GM18520 (cell line): ENCODE measurements at regions not wholly inside any gene's neighbourhood (a gene's known extent, or its start where the extent isn't known, plus 50 kb on each side); places are given as distances from the start of the nearest gene placed in this dataset.

Experiments used
- ATAC-seq: cut with Tn5 transposase; IDR thresholded peaks from one replicate; pipeline ENCODE4 v1.9.1; 2021; ENCODE audit not compliant: unreplicated experiment

DNA sequence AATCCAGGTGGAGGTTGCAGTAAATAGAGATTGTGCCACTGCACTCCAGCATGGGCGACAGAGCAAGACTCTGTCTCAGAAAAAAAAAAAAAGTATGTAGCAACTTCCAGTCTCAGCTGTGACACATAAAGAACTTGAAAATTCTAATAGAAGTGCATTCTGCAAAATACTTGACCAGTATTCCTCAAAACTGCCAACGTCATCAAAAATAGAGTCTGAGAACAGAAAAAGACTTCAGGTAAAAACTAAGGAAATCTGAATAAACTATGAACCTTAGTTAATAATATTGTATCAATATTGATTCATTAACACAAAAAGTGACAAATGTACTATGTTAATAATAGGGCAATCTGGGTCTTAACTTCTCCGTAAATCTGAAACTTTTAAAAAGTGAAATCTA lies 76.7 kb upstream of the WDR75 start:
- ATAC-seq, result no peak

DNA sequence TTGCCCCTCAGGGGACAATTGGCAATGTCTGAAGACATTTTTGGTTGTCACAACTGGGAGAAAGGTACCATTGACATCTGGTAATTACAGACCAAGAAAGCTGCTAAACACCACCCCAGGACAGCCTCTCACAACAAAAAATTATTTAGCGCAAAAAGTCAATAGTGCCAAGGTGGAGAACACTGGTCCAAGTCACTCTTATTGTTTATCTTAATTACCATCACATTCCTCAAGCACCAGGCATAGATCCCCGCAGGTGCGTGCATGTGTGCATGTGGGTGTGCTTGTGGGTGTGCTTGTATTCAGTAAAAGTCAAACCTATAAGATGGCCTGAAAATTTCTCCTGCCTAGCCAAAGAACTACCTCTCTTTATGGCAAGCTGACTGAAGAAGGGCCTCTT lies 74.9 kb upstream of the WDR75 start:
- ATAC-seq, result no peak

DNA sequence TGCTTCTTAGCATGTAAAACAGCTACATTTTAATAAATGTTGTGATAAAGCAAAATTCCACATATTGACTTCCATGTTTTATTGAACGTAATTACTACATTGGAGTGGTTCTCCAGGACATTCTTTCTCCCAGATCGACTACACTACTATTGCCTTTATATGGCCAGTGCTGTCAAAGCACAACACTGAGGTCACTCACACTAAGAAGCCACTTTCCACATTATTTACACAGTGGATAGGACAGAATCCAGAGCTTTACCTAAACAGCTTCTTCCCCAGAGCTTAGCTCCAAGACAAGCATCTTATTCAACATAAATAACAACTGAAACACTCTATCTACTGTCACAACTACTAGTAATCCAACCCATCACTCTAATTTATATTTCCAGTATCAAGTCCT lies 73.9 kb upstream of the WDR75 start:
- ATAC-seq, result no peak

DNA sequence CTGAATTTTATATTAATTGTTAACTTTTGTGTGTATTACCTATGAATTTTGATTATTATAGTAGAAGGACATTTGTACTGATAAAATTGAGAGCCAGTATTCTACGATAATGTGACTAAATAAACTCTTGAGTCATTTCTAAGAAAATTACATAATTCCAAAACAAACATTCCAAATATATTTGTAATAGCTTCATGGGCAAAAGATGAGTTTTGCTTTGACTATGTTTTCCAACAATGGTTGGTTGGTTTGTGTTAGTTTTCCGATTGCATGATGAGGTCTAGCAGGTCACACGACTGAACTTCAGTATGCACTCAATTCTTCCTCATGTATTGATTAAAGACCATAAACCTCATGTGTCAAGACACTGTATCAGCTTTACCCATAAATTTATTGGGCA lies 71.7 kb upstream of the WDR75 start:
- ATAC-seq, result no peak

DNA sequence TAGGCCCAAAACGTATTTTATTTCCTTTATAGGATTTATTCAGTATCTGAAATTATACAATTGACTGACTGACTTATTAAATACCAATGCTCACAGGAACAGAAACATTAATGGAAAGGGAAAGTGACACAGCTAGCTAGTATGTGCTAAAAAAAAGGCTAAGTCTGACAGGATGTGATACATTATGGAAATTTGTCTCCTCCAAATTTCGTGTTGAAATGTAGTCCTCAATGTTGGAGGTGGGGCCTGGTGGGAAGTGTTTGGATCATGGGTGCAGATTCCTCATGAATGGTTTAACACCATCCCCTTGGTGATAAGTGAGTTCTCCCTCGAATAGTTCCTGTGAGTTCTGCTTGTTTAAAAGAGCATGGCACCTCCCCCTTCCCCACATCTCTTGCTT lies 70.6 kb upstream of the WDR75 start:
- ATAC-seq, result no peak

DNA sequence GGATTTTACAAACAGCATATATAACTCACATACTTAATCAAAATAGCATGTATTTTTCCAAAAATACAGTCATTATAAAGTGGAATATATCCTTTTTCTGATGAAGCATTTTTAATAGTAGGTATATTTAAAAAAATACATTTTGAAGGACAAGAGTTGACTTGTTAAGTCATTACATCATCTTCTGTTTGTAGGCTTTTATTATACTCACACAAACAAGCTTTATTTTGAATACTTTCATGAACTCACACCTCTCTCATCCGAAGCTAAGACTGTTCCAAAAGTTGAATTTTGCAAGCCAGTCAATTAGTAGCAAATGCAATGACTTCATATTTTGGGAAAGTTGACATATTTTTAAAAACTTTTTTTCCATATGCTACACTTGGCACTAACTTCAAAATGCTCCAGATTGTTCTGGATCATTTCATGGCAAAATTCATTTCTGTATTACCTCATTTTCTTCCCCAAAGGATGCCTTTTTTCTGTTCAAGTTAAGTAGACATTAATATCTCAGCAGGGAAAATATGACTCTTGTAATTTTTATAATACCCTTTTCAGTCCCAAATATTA lies 68.5 kb upstream of the WDR75 start:
- ATAC-seq, result no peak

DNA sequence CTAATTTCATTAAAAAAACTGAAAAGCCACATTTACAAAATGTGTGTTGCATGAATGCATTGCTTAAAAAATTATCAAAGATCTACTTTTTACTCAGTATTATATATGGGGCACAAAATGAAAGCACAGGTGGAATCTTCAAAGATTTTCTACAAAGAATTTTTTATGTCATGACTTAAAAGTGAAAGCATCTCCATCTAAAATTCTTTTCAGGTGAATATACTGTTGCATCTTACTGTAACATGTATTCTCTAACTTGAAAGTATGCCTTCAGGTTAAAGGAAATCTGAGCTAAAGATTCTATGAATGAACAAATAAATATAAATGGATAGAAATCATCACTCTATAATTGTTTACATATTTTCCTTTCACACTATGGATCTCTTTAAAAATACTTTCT lies 66.8 kb upstream of the WDR75 start:
- no peak for ATAC-seq

DNA sequence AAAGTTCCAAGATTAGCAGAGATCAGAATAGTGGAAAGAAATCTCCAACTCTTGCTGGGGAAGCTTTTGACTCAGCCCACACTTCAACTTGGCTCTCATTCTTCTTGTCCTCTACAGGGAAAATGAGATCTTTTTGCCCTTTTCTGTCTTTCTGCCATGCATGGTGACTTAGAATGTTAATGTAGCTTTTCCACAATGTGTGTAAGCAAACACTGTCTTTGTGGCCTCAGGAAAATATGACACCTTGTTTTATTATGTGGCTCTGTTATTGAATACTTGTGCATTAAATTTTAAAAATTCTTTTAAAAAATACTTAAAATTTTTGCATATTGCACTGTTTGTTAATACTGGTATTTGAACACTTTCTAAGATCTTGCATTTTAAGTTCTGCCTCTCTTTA lies 65.4 kb upstream of the WDR75 start:
- ATAC-seq, result no peak

DNA sequence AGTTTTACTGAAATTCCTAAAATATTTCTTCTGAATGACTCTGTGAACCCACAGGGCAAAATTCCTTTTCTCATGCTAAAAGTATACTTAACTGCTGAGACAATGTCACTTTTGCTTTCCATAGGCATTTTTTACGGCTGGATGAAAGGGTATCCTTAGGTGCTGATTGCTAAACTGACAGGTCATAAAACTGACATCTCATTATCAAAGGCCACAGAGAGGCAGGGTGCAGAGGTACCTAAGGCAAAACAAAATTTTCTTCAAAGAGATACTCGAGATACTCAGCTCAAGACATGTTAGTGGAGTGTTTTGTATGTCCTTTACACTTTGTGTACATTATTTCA lies 62.0 kb upstream of the WDR75 start:
- no peak for ATAC-seq

DNA sequence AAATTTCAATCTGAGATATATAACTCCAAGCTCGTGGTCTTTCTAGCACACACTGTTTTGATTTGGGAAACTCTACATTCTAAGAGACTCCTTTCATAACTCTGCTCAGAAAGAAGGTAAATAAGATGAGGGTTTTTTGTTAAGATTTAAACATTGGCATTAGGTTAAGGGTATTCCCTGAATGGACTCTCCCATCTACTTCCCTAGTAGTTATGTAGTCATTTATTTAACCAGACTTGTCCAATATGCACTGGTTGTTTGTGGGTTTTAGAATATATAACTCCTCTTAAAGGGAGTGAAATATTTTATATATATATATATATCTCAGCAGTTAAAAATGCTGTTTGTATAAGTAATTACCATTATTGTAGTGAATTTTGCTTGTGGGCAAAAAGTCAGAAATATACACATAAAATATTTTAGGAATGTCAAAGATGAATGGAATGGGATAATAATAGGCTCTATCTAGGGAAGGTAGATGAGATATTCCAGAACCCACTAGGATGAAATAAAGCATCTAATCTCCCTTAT lies 61.5 kb upstream of the WDR75 start:
- no peak for ATAC-seq

DNA sequence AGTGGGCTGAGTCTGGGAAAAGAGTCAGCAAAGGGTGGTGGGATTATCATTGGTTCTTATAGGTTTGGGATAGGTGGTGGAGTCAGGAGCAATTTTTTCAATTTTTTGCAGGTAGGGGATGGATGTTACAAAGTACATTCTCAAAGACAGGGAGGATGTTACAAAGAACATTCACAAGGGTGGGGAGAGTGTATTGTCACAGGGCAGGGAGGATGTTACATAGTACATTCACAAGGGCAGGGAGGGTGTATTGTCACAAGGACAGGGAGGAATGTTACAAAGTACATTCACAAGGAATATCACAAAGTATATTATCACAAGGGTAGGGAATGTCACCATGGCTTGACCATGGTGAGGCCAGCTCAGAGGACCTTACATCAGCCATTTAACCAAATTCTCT lies 58.6 kb upstream of the WDR75 start:
- ATAC-seq, result no peak

DNA sequence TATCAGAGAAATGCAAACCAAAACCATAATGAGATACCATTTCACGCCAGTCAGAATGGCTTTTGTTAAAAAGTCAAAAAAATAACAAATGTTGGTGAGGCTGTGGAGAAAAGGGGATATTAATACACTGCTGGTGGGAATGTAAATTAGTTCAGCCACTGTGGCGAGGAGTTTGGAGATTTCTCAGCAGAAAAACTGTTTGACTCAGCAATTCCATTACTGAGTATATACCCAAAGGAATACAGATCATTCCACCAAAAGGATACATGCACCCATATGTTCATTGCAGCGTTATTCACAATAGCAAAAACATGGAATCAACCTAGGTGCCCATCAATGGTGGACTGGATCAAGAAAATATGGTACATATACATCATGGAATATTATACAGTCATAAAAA lies 54.5 kb upstream of the WDR75 start:
- ATAC-seq, result no peak

DNA sequence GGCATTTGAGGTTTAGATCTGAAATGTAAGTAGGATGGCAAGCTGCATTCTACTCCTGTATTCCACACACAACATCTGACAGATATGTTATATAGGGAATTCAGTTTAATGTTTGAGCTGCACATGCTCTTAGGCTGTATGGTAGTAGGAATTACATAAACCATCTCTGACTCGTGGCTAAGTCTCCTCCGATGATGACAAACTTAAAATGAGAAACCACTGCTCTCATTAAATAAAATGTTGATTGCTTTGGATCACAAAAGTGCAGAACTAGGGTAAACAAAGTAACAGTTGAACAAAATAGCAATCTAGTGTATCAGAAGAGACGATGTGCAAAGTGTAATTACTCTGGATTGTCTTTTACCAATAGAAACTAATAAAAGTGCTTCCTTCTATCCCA lies 50.1 kb upstream of the WDR75 start:
- no peak for ATAC-seq
